T-helper 17 cell (primary cell): ENCODE measurements at regions not wholly inside any gene's neighbourhood (a gene's known extent, or its start where the extent isn't known, plus 50 kb on each side); places are given as distances from the start of the nearest gene placed in this dataset.
"Not testable (repeated sequence)": the region's sequence is repeated elsewhere in the genome, so short reads cannot be mapped to it uniquely, and the experiment has no call there.

Experiments used
- ATAC-seq: fragments of 150-1000 bp; cut with Tn5 transposase; 2 replicates; pipeline ENCODE4 v1.10.0; 2021; ENCODE audit warnings: mild to moderate bottlenecking, moderate library complexity
- DNase-seq, 3 donors: peaks; one replicate each; pipeline versions ENCODE4 v3.0.0 to v3.0.0-alpha.2; 2020 to 2021
- H3K9me3 ChIP-seq: one replicate; pipeline ENCODE4 v1.7.0; 2013; ENCODE audit warnings: low read length, mild to moderate bottlenecking; ENCODE audit not compliant: control insufficient read depth, poor library complexity, severe bottlenecking
- H3K27ac Mint-ChIP-seq: one replicate; pipeline ENCODE4 v1.8.0; 2022; ENCODE audit warnings: mild to moderate bottlenecking, moderate library complexity, mixed read lengths
- H3K27me3 Mint-ChIP-seq: one replicate; pipeline ENCODE4 v1.8.0; 2022; ENCODE audit warnings: mixed read lengths
- H3K36me3 Mint-ChIP-seq: one replicate; pipeline ENCODE4 v1.8.0; 2022; ENCODE audit warnings: low read depth, mixed read lengths
- H3K4me1 Mint-ChIP-seq: one replicate; pipeline ENCODE4 v1.8.0; 2022; ENCODE audit warnings: mild to moderate bottlenecking, mixed read lengths
- H3K4me3 Mint-ChIP-seq: one replicate; pipeline ENCODE4 v1.8.0; 2022; ENCODE audit warnings: mild to moderate bottlenecking, moderate library complexity, mixed read lengths

GRCh38 chr5:1726469-1726865, 73.2 kb downstream of the MRPL36 start:
- DNase-seq (no peak), ATAC-seq (no peak)
- H3K36me3 Mint-ChIP-seq, result peaks cover 2% of the 10 kb centered on the region
- H3K9me3 ChIP-seq, result no peaks in the 10 kb centered on the region
- H3K4me3 Mint-ChIP-seq, result no peak overlapping the region
- no peaks in the 10 kb centered on the region for H3K4me1 Mint-ChIP-seq
- peaks cover 16% of the 10 kb centered on the region for H3K27me3 Mint-ChIP-seq
- no peak overlapping the region for H3K27ac Mint-ChIP-seq

GRCh38 chr5:1725641-1726468, 73.8 kb downstream of the MRPL36 start:
- H3K4me1 Mint-ChIP-seq, result no peaks in the 10 kb centered on the region
- H3K4me3 Mint-ChIP-seq, result peak overlapping the region; percentile 7
- H3K36me3 Mint-ChIP-seq, result peaks cover 2% of the 10 kb centered on the region
- DNase-seq (no peak), ATAC-seq (no peak)
- H3K9me3 ChIP-seq, result no peaks in the 10 kb centered on the region
- H3K27me3 Mint-ChIP-seq, result peaks cover 13% of the 10 kb centered on the region
- no peak overlapping the region for H3K27ac Mint-ChIP-seq

- DNase-seq, result no peak
- Mint-ChIP-seq H3K36me3 (peaks cover 4% of the 10 kb centered on the region), H3K4me3 (peak overlapping the region; percentile 41), H3K27ac (no peak overlapping the region), H3K27me3 (peaks cover 17% of the 10 kb centered on the region), H3K4me1 (no peaks in the 10 kb centered on the region)
- H3K9me3 ChIP-seq, result peaks cover 2% of the 10 kb centered on the region
- no peak for ATAC-seq
Observed at GRCh38 chr5:1724822-1725602, 74.6 kb downstream of the MRPL36 start.

GRCh38 chr5:1723957-1724821, 75.4 kb downstream of the MRPL36 start:
- H3K27ac Mint-ChIP-seq, result no peak overlapping the region
- peaks cover 2% of the 10 kb centered on the region for H3K9me3 ChIP-seq
- DNase-seq, result no peak
- no peak overlapping the region for H3K4me3 Mint-ChIP-seq
- ATAC-seq, result no peak
- no peaks in the 10 kb centered on the region for H3K4me1 Mint-ChIP-seq
- peaks cover 4% of the 10 kb centered on the region for H3K36me3 Mint-ChIP-seq
- H3K27me3 Mint-ChIP-seq, result peaks cover 17% of the 10 kb centered on the region

GRCh38 chr5:1723476-1723875, 76.2 kb downstream of the MRPL36 start:
- Mint-ChIP-seq H3K36me3 (peaks cover 4% of the 10 kb centered on the region), H3K4me1 (no peaks in the 10 kb centered on the region), H3K27me3 (peaks cover 17% of the 10 kb centered on the region), H3K27ac (no peak overlapping the region), H3K4me3 (no peak overlapping the region)
- no peak for DNase-seq
- no peak for ATAC-seq
- peaks cover 6% of the 10 kb centered on the region for H3K9me3 ChIP-seq

GRCh38 chr5:1722877-1723276, 76.8 kb downstream of the MRPL36 start:
- H3K4me3 Mint-ChIP-seq, result no peak overlapping the region
- peaks cover 17% of the 10 kb centered on the region for H3K27me3 Mint-ChIP-seq
- H3K4me1 Mint-ChIP-seq, result no peaks in the 10 kb centered on the region
- no peak overlapping the region for H3K27ac Mint-ChIP-seq
- DNase-seq (no peak), ATAC-seq (no peak)
- H3K36me3 Mint-ChIP-seq, result peaks cover 4% of the 10 kb centered on the region
- peaks cover 6% of the 10 kb centered on the region for H3K9me3 ChIP-seq

- peaks cover 6% of the 10 kb centered on the region for H3K9me3 ChIP-seq
- H3K27ac Mint-ChIP-seq, result no peak overlapping the region
- no peaks in the 10 kb centered on the region for H3K4me1 Mint-ChIP-seq
- peaks cover 6% of the 10 kb centered on the region for H3K27me3 Mint-ChIP-seq
- ATAC-seq, result no peak
- no peak for DNase-seq
- no peak overlapping the region for H3K4me3 Mint-ChIP-seq
- peaks cover 4% of the 10 kb centered on the region for H3K36me3 Mint-ChIP-seq
Observed at GRCh38 chr5:1720396-1721110, 79.1 kb downstream of the MRPL36 start.

GRCh38 chr5:1719860-1720259, 79.8 kb downstream of the MRPL36 start:
- Mint-ChIP-seq H3K4me3 (no peak overlapping the region), H3K27ac (no peak overlapping the region), H3K4me1 (no peaks in the 10 kb centered on the region), H3K27me3 (peaks cover 5% of the 10 kb centered on the region), H3K36me3 (peaks cover 4% of the 10 kb centered on the region)
- no peak for DNase-seq
- no peak for ATAC-seq
- peaks cover 6% of the 10 kb centered on the region for H3K9me3 ChIP-seq

- Mint-ChIP-seq H3K27me3 (peaks cover 5% of the 10 kb centered on the region), H3K36me3 (peaks cover 4% of the 10 kb centered on the region), H3K4me3 (no peak overlapping the region), H3K27ac (no peak overlapping the region), H3K4me1 (no peaks in the 10 kb centered on the region)
- DNase-seq (no peak), ATAC-seq (no peak)
- peaks cover 6% of the 10 kb centered on the region for H3K9me3 ChIP-seq
Observed at GRCh38 chr5:1718669-1719068, 81.0 kb downstream of the MRPL36 start.

GRCh38 chr5:1710091-1710490, 89.5 kb downstream of the MRPL36 start:
- not testable (repeated sequence) for H3K4me1 Mint-ChIP-seq, H3K4me3 Mint-ChIP-seq, H3K36me3 Mint-ChIP-seq, H3K27ac Mint-ChIP-seq, ATAC-seq, H3K9me3 ChIP-seq, DNase-seq
- H3K27me3 Mint-ChIP-seq, result peaks cover 42% of the 10 kb centered on the region

- peaks cover 7% of the 10 kb centered on the region for H3K36me3 Mint-ChIP-seq
- no peak for ATAC-seq
- no peak overlapping the region for H3K27ac Mint-ChIP-seq
- no peak for DNase-seq
- peak overlapping the region; percentile 0 for H3K4me3 Mint-ChIP-seq
- peaks cover 49% of the 10 kb centered on the region for H3K27me3 Mint-ChIP-seq
- no peaks in the 10 kb centered on the region for H3K9me3 ChIP-seq
- peaks cover 6% of the 10 kb centered on the region for H3K4me1 Mint-ChIP-seq
Observed at GRCh38 chr5:1709171-1709803, 90.3 kb downstream of the MRPL36 start.

GRCh38 chr5:1708592-1709141, 91.0 kb downstream of the MRPL36 start:
- ATAC-seq, result no peak
- no peaks in the 10 kb centered on the region for H3K9me3 ChIP-seq
- peaks cover 7% of the 10 kb centered on the region for H3K36me3 Mint-ChIP-seq
- no peak overlapping the region for H3K27ac Mint-ChIP-seq
- DNase-seq, result no peak
- peaks cover 52% of the 10 kb centered on the region for H3K27me3 Mint-ChIP-seq
- no peak overlapping the region for H3K4me3 Mint-ChIP-seq
- peaks cover 6% of the 10 kb centered on the region for H3K4me1 Mint-ChIP-seq
